HG03097 (cell line): ENCODE measurements at regions not wholly inside any gene's neighbourhood (a gene's known extent, or its start where the extent isn't known, plus 50 kb on each side); places are given as distances from the start of the nearest gene placed in this dataset.
A peak's percentile ranks its signal among the peaks of the same experiment; 100 is the strongest.

Source experiments
- ATAC-seq: cut with Tn5 transposase; IDR thresholded peaks from one replicate; pipeline ENCODE4 v1.9.1; 2021; ENCODE audit not compliant: unreplicated experiment, low FRiP score

DNA sequence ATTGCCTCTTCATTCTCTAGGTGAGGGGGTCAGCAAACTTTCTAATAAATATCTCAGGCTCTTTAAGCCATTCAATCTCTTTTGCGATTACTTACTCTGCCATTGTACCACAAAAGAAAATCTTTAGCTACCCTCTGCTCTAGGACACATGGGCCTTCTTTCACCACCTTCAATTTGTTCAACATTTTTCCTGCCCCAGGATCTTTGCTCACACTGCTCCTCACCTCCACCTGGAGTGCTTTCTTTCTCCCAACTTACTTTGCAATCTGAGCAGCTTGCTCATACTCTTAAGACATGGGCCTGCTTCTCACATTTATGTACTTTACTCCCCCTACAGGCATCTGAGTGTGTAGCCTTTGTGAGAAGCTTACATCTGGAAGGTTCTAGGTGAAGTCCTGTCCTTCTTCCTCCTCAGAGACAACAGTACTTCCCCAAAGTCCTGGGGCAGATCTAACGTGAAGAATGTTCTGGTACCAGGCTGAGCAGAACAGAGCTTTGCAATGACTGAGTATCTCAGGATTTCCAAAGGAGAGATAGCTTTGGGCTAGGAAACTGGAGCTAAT, 55.0 kb upstream of the PRDM5 start:
- ATAC-seq, result peak; percentile 57

DNA sequence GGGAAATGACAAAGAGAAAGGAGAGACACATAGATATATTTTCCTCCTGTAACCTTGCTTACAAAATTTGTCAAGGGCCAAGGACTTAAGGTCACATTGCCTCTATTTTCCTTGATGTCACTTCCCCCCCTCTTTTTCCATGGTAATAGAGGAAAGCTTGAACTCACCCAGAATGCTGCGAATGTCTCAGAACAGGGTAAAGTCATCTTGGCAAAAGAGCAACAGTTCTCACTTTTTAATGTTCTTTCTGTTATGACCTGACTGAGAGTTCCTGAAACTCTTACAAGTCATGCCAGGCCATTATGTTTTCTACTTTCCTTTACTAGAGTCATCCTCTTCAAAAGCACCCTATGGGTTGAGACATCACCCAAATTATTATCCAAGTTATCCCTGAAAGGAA, 50.7 kb upstream of the PRDM5 start:
- ATAC-seq, result no peak
